Neural cell (in vitro differentiated cells): ENCODE measurements at regions not wholly inside any gene's neighbourhood (a gene's known extent, or its start where the extent isn't known, plus 50 kb on each side); places are given as distances from the start of the nearest gene placed in this dataset.

ENCODE experiments used
- H2AFZ ChIP-seq: fragments of 200-600, 300-800 bp; sonication (generic), shearing (Covaris generic); 2 replicates; pipeline ENCODE4 v1.6.0; 2014; ENCODE audit warnings: low read depth, mild to moderate bottlenecking, antibody characterized with exemption, low read length, moderate library complexity
- H3F3A ChIP-seq: fragments of 200-600 bp; shearing (Covaris generic); 2 replicates; pipeline ENCODE4 v1.6.1; 2016; ENCODE audit warnings: mild to moderate bottlenecking, moderate library complexity, mixed read lengths, antibody characterized with exemption, low read length; ENCODE audit not compliant: insufficient read depth, poor library complexity, severe bottlenecking
- H3K27ac ChIP-seq: fragments of 200-600, 300-800 bp; sonication (generic), shearing (Covaris generic); 2 replicates; pipeline ENCODE4 v1.5.1; 2014; ENCODE audit warnings: mild to moderate bottlenecking, low read length, moderate library complexity
- H3K27me3 ChIP-seq: fragments of 300-800, 200-600 bp; sonication (generic), shearing (Covaris generic); 2 replicates; pipeline ENCODE4 v1.6.0; 2014; ENCODE audit warnings: mild to moderate bottlenecking, low read depth, low read length, moderate library complexity; ENCODE audit not compliant: insufficient read depth
- H3K36me3 ChIP-seq: fragments of 300-800, 200-600 bp; sonication (generic), shearing (Covaris generic); 2 replicates; pipeline ENCODE4 v1.5.1; 2014; ENCODE audit warnings: mild to moderate bottlenecking, antibody characterized with exemption, low read length, moderate library complexity; ENCODE audit not compliant: insufficient read depth
- H3K4me2 ChIP-seq: fragments of 300-800, 200-600 bp; sonication (generic), shearing (Covaris generic); 2 replicates; pipeline ENCODE4 v1.6.0; 2014; ENCODE audit warnings: mild to moderate bottlenecking, low read length
- H3K4me3 ChIP-seq: fragments of 300-800, 200-600 bp; sonication (generic), shearing (Covaris generic); 2 replicates; pipeline ENCODE4 v1.5.1; 2014; ENCODE audit warnings: mild to moderate bottlenecking, low read length, moderate library complexity
- H3K79me2 ChIP-seq: fragments of 200-600 bp; shearing (Covaris generic); replicated peaks from 2 replicates; pipeline ENCODE4 v1.6.0; 2014; ENCODE audit warnings: mild to moderate bottlenecking, low read length, moderate library complexity; ENCODE audit not compliant: insufficient read depth
- H3K9ac ChIP-seq: fragments of 300-800, 200-600 bp; sonication (generic), shearing (Covaris generic); 2 replicates; pipeline ENCODE4 v1.6.1; 2016; ENCODE audit warnings: mild to moderate bottlenecking, low read length, mixed read lengths
- H3K9me2 ChIP-seq: fragments of 200-600 bp; shearing (Covaris generic); 2 replicates; pipeline ENCODE4 v1.6.1; 2016; ENCODE audit warnings: mild to moderate bottlenecking, low read length, mixed read lengths; ENCODE audit not compliant: insufficient read depth
- H3K9me3 ChIP-seq: fragments of 200-600, 300-800 bp; sonication (generic), shearing (Covaris generic); 2 replicates; pipeline ENCODE4 v1.6.1; 2016; ENCODE audit warnings: mild to moderate bottlenecking, mixed run types, low read length, moderate library complexity, mixed read lengths
- H4K20me1 ChIP-seq: fragments of 200-600 bp; shearing (Covaris generic); 2 replicates; pipeline ENCODE4 v1.6.1; 2016; ENCODE audit warnings: mild to moderate bottlenecking, mixed run types; ENCODE audit not compliant: insufficient read depth
- CTCF ChIP-seq: fragments of 450-650 bp; IDR thresholded peaks from 2 replicates; pipeline ENCODE4 v1.5.1; 2014; ENCODE audit warnings: antibody characterized with exemption, mild to moderate bottlenecking, moderate library complexity; ENCODE audit not compliant: poor library complexity, severe bottlenecking
- EP300 ChIP-seq: fragments of 450-650 bp; conservative IDR thresholded peaks from 2 replicates; pipeline ENCODE4 v1.6.1; 2014; ENCODE audit warnings: antibody characterized with exemption, mild to moderate bottlenecking, moderate library complexity; ENCODE audit not compliant: poor library complexity, severe bottlenecking
- EZH2 ChIP-seq: fragments of 200-600, 300-800 bp; shearing (Covaris generic), sonication (generic); IDR thresholded peaks from 2 replicates; pipeline ENCODE4 v1.6.1; 2014; ENCODE audit warnings: antibody characterized with exemption, low read length, borderline replicate concordance, mild to moderate bottlenecking; ENCODE audit not compliant: insufficient read depth, poor library complexity, severe bottlenecking
- MXI1 ChIP-seq: fragments of 450-650 bp; conservative IDR thresholded peaks from 2 replicates; pipeline ENCODE4 v1.6.1; 2014; ENCODE audit warnings: antibody characterized with exemption, mild to moderate bottlenecking; ENCODE audit not compliant: poor library complexity, severe bottlenecking
- POLR2AphosphoS5 ChIP-seq: IDR thresholded peaks from 2 replicates; pipeline ENCODE4 v1.6.1; 2012
- RAD21 ChIP-seq: fragments of 450-650 bp; conservative IDR thresholded peaks from 2 replicates; pipeline ENCODE4 v1.6.1; 2014; ENCODE audit warnings: antibody characterized with exemption, mild to moderate bottlenecking, moderate library complexity
- REST ChIP-seq: IDR thresholded peaks from 2 replicates; pipeline ENCODE4 v1.6.1; 2012; ENCODE audit warnings: borderline replicate concordance
- SMC3 ChIP-seq: fragments of 450-650 bp; conservative IDR thresholded peaks from 2 replicates; pipeline ENCODE4 v1.6.1; 2014; ENCODE audit warnings: antibody characterized with exemption, mild to moderate bottlenecking, moderate library complexity; ENCODE audit not compliant: poor library complexity
- TAF1 ChIP-seq: IDR thresholded peaks from 2 replicates; pipeline ENCODE4 v1.6.1; 2012; ENCODE audit warnings: low read depth

GRCh38 chrX:116930311-116930710, 467.5 kb upstream of the CT83 start:
- Histone ChIP-seq H3K9ac (no peak overlapping the region), H3F3A (no peaks in the 10 kb centered on the region), H3K9me2 (no peaks in the 10 kb centered on the region), H3K4me2 (no peak overlapping the region), H3K36me3 (no peaks in the 10 kb centered on the region), H3K27me3 (no peaks in the 10 kb centered on the region), H3K79me2 (no peaks in the 10 kb centered on the region), H3K4me3 (no peak overlapping the region), H2AFZ (no peak overlapping the region), H3K9me3 (no peaks in the 10 kb centered on the region), H4K20me1 (no peaks in the 10 kb centered on the region), H3K27ac (no peak overlapping the region)
- TF ChIP-seq REST: no peak
- TF ChIP-seq RAD21: no peak
- TF ChIP-seq TAF1: no peak
- no peak for TF ChIP-seq EP300
- no peak for TF ChIP-seq MXI1
- no peak for TF ChIP-seq SMC3
- TF ChIP-seq EZH2: no peak
- no peak for TF ChIP-seq POLR2AphosphoS5
- no peak for TF ChIP-seq CTCF

- Histone ChIP-seq H2AFZ (no peak overlapping the region), H3K36me3 (no peaks in the 10 kb centered on the region), H3K4me3 (no peak overlapping the region), H3K4me2 (no peak overlapping the region), H3K27me3 (no peaks in the 10 kb centered on the region), H3K79me2 (no peaks in the 10 kb centered on the region), H3K9me2 (no peaks in the 10 kb centered on the region), H3K9ac (no peak overlapping the region), H3K27ac (no peak overlapping the region), H3K9me3 (no peaks in the 10 kb centered on the region), H3F3A (no peaks in the 10 kb centered on the region), H4K20me1 (no peaks in the 10 kb centered on the region)
- TF ChIP-seq MXI1 (no peak), POLR2AphosphoS5 (no peak), TAF1 (no peak), CTCF (no peak), EP300 (no peak), SMC3 (no peak), REST (no peak), EZH2 (no peak), RAD21 (no peak)
These were observed 434.8 kb upstream of the CT83 start for GRCh38 chrX:116897526-116897925.
